ENCODE measurements at regions not wholly inside any gene's neighbourhood (a gene's known extent, or its start where the extent isn't known, plus 50 kb on each side); places are given as distances from the start of the nearest gene placed in this dataset.

- Histone ChIP-seq H3K9me2 (ENCODE audit: low read depth, low read length) (no peaks in the 10 kb centered on the region), H2AFZ (ENCODE audit: low read length) (no peak overlapping the region), H3K9ac (ENCODE audit: low read length) (no peak overlapping the region), H3K36me3 (ENCODE audit: insufficient read depth, low read length) (no peaks in the 10 kb centered on the region), H4K20me1 (ENCODE audit: insufficient read depth, low read length) (no peaks in the 10 kb centered on the region), H3K4me2 (ENCODE audit: low read length) (no peak overlapping the region), H3K27ac (ENCODE audit: low read depth, low read length, poor library complexity, severe bottlenecking) (no peak overlapping the region), H3F3A (ENCODE audit: insufficient read depth, low read length) (no peaks in the 10 kb centered on the region), H3K4me3 (ENCODE audit: low read depth, low read length, poor library complexity, severe bottlenecking) (no peak overlapping the region), H3K9me3 (ENCODE audit: low read length) (no peaks in the 10 kb centered on the region), H3K4me1 (ENCODE audit: insufficient read depth, low read length, severe bottlenecking) (no peaks in the 10 kb centered on the region), H3K27me3 (ENCODE audit: insufficient read depth, low read length) (no peaks in the 10 kb centered on the region), H3K79me2 (ENCODE audit: insufficient read depth, low read length) (no peaks in the 10 kb centered on the region)
- TF ChIP-seq EZH2 (IDR thresholded peaks at IDR 0.05; ENCODE audit: borderline replicate concordance, low read length) (no peak), CTCF (IDR thresholded peaks at IDR 0.05; ENCODE audit: low read length) (no peak)
Observed at GRCh38 chr9:28050941-28051340, 477.7 kb upstream of the C9orf72 start.

GRCh38 chr9:28051559-28052503, 478.6 kb upstream of the C9orf72 start:
- Histone ChIP-seq H3K27ac (ENCODE audit: low read depth, low read length, poor library complexity, severe bottlenecking) (no peak overlapping the region), H3K27me3 (ENCODE audit: insufficient read depth, low read length) (no peaks in the 10 kb centered on the region), H3K9ac (ENCODE audit: low read length) (no peak overlapping the region), H3F3A (ENCODE audit: insufficient read depth, low read length) (no peaks in the 10 kb centered on the region), H3K4me2 (ENCODE audit: low read length) (no peak overlapping the region), H3K79me2 (ENCODE audit: insufficient read depth, low read length) (no peaks in the 10 kb centered on the region), H3K9me3 (ENCODE audit: low read length) (no peaks in the 10 kb centered on the region), H3K36me3 (ENCODE audit: insufficient read depth, low read length) (no peaks in the 10 kb centered on the region), H2AFZ (ENCODE audit: low read length) (no peak overlapping the region), H3K4me3 (ENCODE audit: low read depth, low read length, poor library complexity, severe bottlenecking) (no peak overlapping the region), H3K4me1 (ENCODE audit: insufficient read depth, low read length, severe bottlenecking) (no peaks in the 10 kb centered on the region), H3K9me2 (ENCODE audit: low read depth, low read length) (no peaks in the 10 kb centered on the region), H4K20me1 (ENCODE audit: insufficient read depth, low read length) (no peaks in the 10 kb centered on the region)
- TF ChIP-seq CTCF (IDR thresholded peaks at IDR 0.05; ENCODE audit: low read length) (no peak), EZH2 (IDR thresholded peaks at IDR 0.05; ENCODE audit: borderline replicate concordance, low read length) (no peak)

GRCh38 chr9:28053096-28053777, 480.0 kb upstream of the C9orf72 start:
- no peak overlapping the region for H3K4me2 ChIP-seq (ENCODE audit: low read length)

More at GRCh38 chr9:28053096-28053777, 480.0 kb upstream of the C9orf72 start:
- Histone ChIP-seq H3K79me2 (ENCODE audit: insufficient read depth, low read length) (no peaks in the 10 kb centered on the region), H3K36me3 (ENCODE audit: insufficient read depth, low read length) (no peaks in the 10 kb centered on the region), H3F3A (ENCODE audit: insufficient read depth, low read length) (no peaks in the 10 kb centered on the region), H3K9me3 (ENCODE audit: low read length) (no peaks in the 10 kb centered on the region), H2AFZ (ENCODE audit: low read length) (no peak overlapping the region), H4K20me1 (ENCODE audit: insufficient read depth, low read length) (no peaks in the 10 kb centered on the region), H3K9me2 (ENCODE audit: low read depth, low read length) (no peaks in the 10 kb centered on the region), H3K4me1 (ENCODE audit: insufficient read depth, low read length, severe bottlenecking) (no peaks in the 10 kb centered on the region), H3K9ac (ENCODE audit: low read length) (no peak overlapping the region), H3K27me3 (ENCODE audit: insufficient read depth, low read length) (no peaks in the 10 kb centered on the region), H3K27ac (ENCODE audit: low read depth, low read length, poor library complexity, severe bottlenecking) (no peak overlapping the region), H3K4me3 (ENCODE audit: low read depth, low read length, poor library complexity, severe bottlenecking) (no peak overlapping the region)
- no peak for TF ChIP-seq CTCF (IDR thresholded peaks at IDR 0.05; ENCODE audit: low read length)
- no peak for TF ChIP-seq EZH2 (IDR thresholded peaks at IDR 0.05; ENCODE audit: borderline replicate concordance, low read length)
